CD14-positive monocyte (primary cell): ENCODE measurements at regions not wholly inside any gene's neighbourhood (a gene's known extent, or its start where the extent isn't known, plus 50 kb on each side); places are given as distances from the start of the nearest gene placed in this dataset.

Source experiments
- DNase-seq, 3 donors: peaks; one replicate each; pipeline ENCODE4 v3.0.0-alpha.2; 2011 to 2022
- H2AFZ ChIP-seq: 2 replicates; pipeline ENCODE4 v1.6.0; 2012; ENCODE audit warnings: mild to moderate bottlenecking, low read depth, low read length, inconsistent platforms; ENCODE audit not compliant: insufficient read depth, poor library complexity, severe bottlenecking
- H3K27ac ChIP-seq, 2 donors: 1 replicate in 1 of 2; 2 replicates in 1 of 2; pipeline ENCODE4 v1.5.1; 2012 to 2013; ENCODE audit warnings: low read length in 2 of 2, control low read depth in 1 of 2, inconsistent platforms in 1 of 2, low read depth in 1 of 2, mild to moderate bottlenecking in 1 of 2
- H3K27me3 ChIP-seq, 2 donors: one replicate each; pipeline versions ENCODE4 v1.6.0 to v1.6.1; 2011 to 2013; ENCODE audit warnings: low read length in 2 of 2; ENCODE audit not compliant: control insufficient read depth in 2 of 2, insufficient read depth in 2 of 2
- H3K36me3 ChIP-seq, 2 donors: replicated peaks in 1 of 2; 1 replicate in 1 of 2; 2 replicates in 1 of 2; pipeline versions ENCODE4 v1.5.1 to v1.6.1; 2012 to 2013; ENCODE audit warnings: low read length in 2 of 2, control low read depth in 1 of 2, inconsistent platforms in 1 of 2, mild to moderate bottlenecking in 1 of 2; ENCODE audit not compliant: insufficient read depth in 2 of 2, control insufficient read depth in 1 of 2
- H3K4me1 ChIP-seq, 2 donors: 1 replicate in 1 of 2; 2 replicates in 1 of 2; pipeline versions ENCODE4 v1.5.1 to v1.6.1; 2012 to 2013; ENCODE audit warnings: low read length in 2 of 2, control low read depth in 1 of 2, inconsistent platforms in 1 of 2, mild to moderate bottlenecking in 1 of 2, moderate library complexity in 1 of 2; ENCODE audit not compliant: insufficient read depth in 2 of 2, control insufficient read depth in 1 of 2
- H3K4me2 ChIP-seq: replicated peaks from 2 replicates; pipeline ENCODE3; 2012; ENCODE audit warnings: low read length, moderate library complexity, mild to moderate bottlenecking; ENCODE audit not compliant: poor library complexity, severe bottlenecking; ENCODE audit errors: extremely low read depth
- H3K4me3 ChIP-seq, 3 experiments: fragments of 200-600 bp in 1 of 3; sonication (generic) in 1 of 3; replicated peaks in 1 of 3; 1 replicate in 2 of 3; 2 replicates in 1 of 3; pipeline ENCODE4 v1.5.1; 2011 to 2013; ENCODE audit warnings: low read length in 3 of 3, mild to moderate bottlenecking in 3 of 3, control low read depth in 2 of 3, low read depth in 2 of 3, inconsistent platforms in 1 of 3, moderate library complexity in 1 of 3
- H3K79me2 ChIP-seq: 2 replicates; pipeline ENCODE4 v1.6.0; 2012; ENCODE audit warnings: mild to moderate bottlenecking, control low read depth, inconsistent platforms, low read length, moderate library complexity; ENCODE audit not compliant: insufficient read depth
- H3K9ac ChIP-seq: 2 replicates; pipeline ENCODE4 v1.6.0; 2017; ENCODE audit warnings: low read length, mild to moderate bottlenecking; ENCODE audit not compliant: insufficient read depth, poor library complexity, severe bottlenecking
- H3K9me3 ChIP-seq, 2 donors: replicated peaks in 1 of 2; 1 replicate in 1 of 2; 2 replicates in 1 of 2; pipeline versions ENCODE4 v1.5.1 to v1.6.1; 2012 to 2013; ENCODE audit warnings: low read length in 2 of 2, control low read depth in 1 of 2; ENCODE audit not compliant: control insufficient read depth in 1 of 2, insufficient read depth in 1 of 2
- H4K20me1 ChIP-seq: 2 replicates; pipeline ENCODE4 v1.6.0; 2012; ENCODE audit warnings: mild to moderate bottlenecking, low read length, control low read depth, moderate library complexity; ENCODE audit not compliant: insufficient read depth
- H3K27ac Mint-ChIP-seq, 7 donors: one replicate each; pipeline ENCODE4 v1.8.0; 2020; ENCODE audit warnings: mild to moderate bottlenecking in 7 of 7, mixed read lengths in 7 of 7, moderate library complexity in 6 of 7, inconsistent platforms in 2 of 7
- H3K27me3 Mint-ChIP-seq, 3 donors: one replicate each; pipeline ENCODE4 v1.8.0; 2021 to 2022; ENCODE audit warnings: low read depth in 3 of 3, mild to moderate bottlenecking in 3 of 3, mixed read lengths in 3 of 3, moderate library complexity in 3 of 3, inconsistent platforms in 1 of 3
- H3K36me3 Mint-ChIP-seq, 2 donors: one replicate each; pipeline ENCODE4 v1.8.0; 2020; ENCODE audit warnings: mixed read lengths in 2 of 2, inconsistent platforms in 1 of 2, mild to moderate bottlenecking in 1 of 2
- H3K4me1 Mint-ChIP-seq: one replicate; pipeline ENCODE4 v1.8.0; 2020; ENCODE audit warnings: mild to moderate bottlenecking, mixed read lengths
- H3K4me3 Mint-ChIP-seq, 2 donors: one replicate each; pipeline ENCODE4 v1.8.0; 2020; ENCODE audit warnings: mild to moderate bottlenecking in 2 of 2, mixed read lengths in 2 of 2, moderate library complexity in 1 of 2
- H3K9me3 Mint-ChIP-seq, 7 donors: one replicate each; pipeline ENCODE4 v1.8.0; 2020 to 2022; ENCODE audit warnings: mixed read lengths in 7 of 7, mild to moderate bottlenecking in 6 of 7, moderate library complexity in 6 of 7, inconsistent platforms in 2 of 7
- CTCF ChIP-seq: fragments of 200-600 bp; IDR thresholded peaks from one replicate; pipeline ENCODE4 v1.8.0; 2022; ENCODE audit warnings: antibody characterized with exemption, mild to moderate bottlenecking
- WGBS: methylation state at CpG from one replicate; pipeline ENCODE4 v1.1.5; 2013; ENCODE audit warnings: missing lambda C conversion rate; ENCODE audit not compliant: insufficient coverage; 5-methylcytosine and 5-hydroxymethylcytosine counted together
- intact Hi-C, 2 donors: fragments of 100-400 bp; cut with micrococcal nuclease; formaldehyde crosslinking; loops; one replicate each; pipeline versions ENCODE4 v1.15.0 to v1.15.1; 2023

GRCh38 chr1:38766125-38766524 lies 93.4 kb downstream of the RRAGC start:
- no peaks in the 10 kb centered on the region for H4K20me1 ChIP-seq
- Mint-ChIP-seq H3K27ac (no peak overlapping the region), H3K9me3 (peaks cover 0 to 15% (median 9%) of the 10 kb centered on the region in 7 donors), H3K36me3 (no peaks in the 10 kb centered on the region), H3K4me1 (no peaks in the 10 kb centered on the region), H3K27me3 (peaks cover 5 to 13% (median 12%) of the 10 kb centered on the region in 3 donors), H3K4me3 (no peak overlapping the region)
- WGBS: 91% methylated on average over 4 of the region's 7 CpGs
- no peak overlapping the region for H2AFZ ChIP-seq
- DNase-seq: no peak
- TF ChIP-seq CTCF: no peak
- H3K4me3 ChIP-seq: no peak overlapping the region
- H3K9me3 ChIP-seq: no peaks in the 10 kb centered on the region
- intact Hi-C loops: no loop called here
- no peaks in the 10 kb centered on the region for H3K4me1 ChIP-seq
- H3K36me3 ChIP-seq: no peaks in the 10 kb centered on the region
- H3K79me2 ChIP-seq: no peaks in the 10 kb centered on the region
- H3K27ac ChIP-seq: no peak overlapping the region
- no peaks in the 10 kb centered on the region for H3K27me3 ChIP-seq
- H3K4me2 ChIP-seq: no peak overlapping the region
- H3K9ac ChIP-seq: no peak overlapping the region

- Histone ChIP-seq H3K9me3 (no peaks in the 10 kb centered on the region), H3K36me3 (no peaks in the 10 kb centered on the region), H2AFZ (no peak overlapping the region), H4K20me1 (no peaks in the 10 kb centered on the region), H3K79me2 (no peaks in the 10 kb centered on the region), H3K9ac (no peak overlapping the region), H3K4me3 (no peak overlapping the region), H3K27ac (no peak overlapping the region), H3K27me3 (no peaks in the 10 kb centered on the region), H3K4me2 (no peak overlapping the region), H3K4me1 (no peaks in the 10 kb centered on the region)
- no peak for TF ChIP-seq CTCF
- Mint-ChIP-seq H3K27me3 (peaks cover 6 to 13% (median 12%) of the 10 kb centered on the region in 3 donors), H3K36me3 (no peaks in the 10 kb centered on the region), H3K9me3 (peaks cover 0 to 12% (median 6%) of the 10 kb centered on the region in 7 donors), H3K4me3 (no peak overlapping the region), H3K27ac (no peak overlapping the region), H3K4me1 (no peaks in the 10 kb centered on the region)
- intact Hi-C loops: no loop called here
- no peak for DNase-seq
- 86% methylated on average over 5 of the region's 6 CpGs for WGBS
These were observed 96.5 kb downstream of the RRAGC start for GRCh38 chr1:38763121-38763520.
